K562 (cell line): ENCODE measurements at regions not wholly inside any gene's neighbourhood (a gene's known extent, or its start where the extent isn't known, plus 50 kb on each side); places are given as distances from the start of the nearest gene placed in this dataset.

Experiments
- ATAC-seq: fragments of 200-7000 bp; cut with Tn5 transposase; 3 replicates; pipeline ENCODE4 v1.9.1; 2020; ENCODE audit warnings: moderate library complexity
- BruUV-seq: library from RNA; stranded (reverse); fragments of 400-500 nt; replicated peaks from 2 replicates; lab custom pipeline; 2021; lab: Mats Ljungman, UMichigan
- CTCF ChIA-PET: fragments of 300-600 bp; formaldehyde crosslinking; extraction: SDS; loops from one replicate; lab custom pipeline; 2021; ENCODE audit warnings: low intra/inter-chr PET ratio; lab: Yijun Ruan, JAX
- POLR2A ChIA-PET: fragments of 300-600, 350-650 bp; sonication (Branson Sonifier 250); formaldehyde crosslinking; extraction: SDS; loops from one replicate; lab custom pipeline; 2021; ENCODE audit warnings: antibody characterized with exemption, inconsistent platforms; lab: Yijun Ruan, JAX
- DNase-seq, 4 experiments: peaks; one replicate each; pipeline versions ENCODE4 v3.0.0 to v3.0.0-alpha.2; 2011 to 2018; ENCODE audit warnings: low spot score in 3 of 4, mixed read lengths in 3 of 4; ENCODE audit errors: extremely low read depth in 1 of 4
- FAIRE-seq: peaks from 2 replicates; lab custom pipeline; 2011; peaks lifted over from hg19 to GRCh38; lab: Jason Lieb, UNC
- H2AFZ ChIP-seq: 2 replicates; pipeline ENCODE4 v1.6.0; 2011; ENCODE audit warnings: low read depth, low read length, control low read depth, inconsistent platforms
- H3K27ac ChIP-seq: fragments of 200-600 bp; 3 replicates; pipeline ENCODE4 v1.8.0; 2011; ENCODE audit warnings: low read depth, mild to moderate bottlenecking, control low read depth, inconsistent platforms, low read length, moderate library complexity, mixed read lengths; ENCODE audit errors: extremely low read depth
- H3K27me3 ChIP-seq, 2 experiments: fragments of 300-600 bp in 1 of 2; 2 replicates in 1 of 2; 3 replicates in 1 of 2; pipeline versions ENCODE4 v1.6.0 to v1.8.0; 2011; ENCODE audit warnings: inconsistent platforms in 2 of 2, low read length in 2 of 2, mild to moderate bottlenecking in 1 of 2, mixed read lengths in 1 of 2, moderate library complexity in 1 of 2; ENCODE audit not compliant: control insufficient read depth in 2 of 2, insufficient read depth in 2 of 2
- H3K36me3 ChIP-seq: fragments of 300-600 bp; 3 replicates; pipeline ENCODE4 v1.8.0; 2011; ENCODE audit warnings: mild to moderate bottlenecking, low read length, inconsistent platforms; ENCODE audit not compliant: control insufficient read depth, insufficient read depth
- H3K4me1 ChIP-seq, 2 experiments: fragments of 200-600 bp in 1 of 2; replicated peaks in 1 of 2; 2 replicates in 1 of 2; 3 replicates in 1 of 2; pipeline versions ENCODE4 v1.5.1 to v1.8.0; 2011; ENCODE audit warnings: inconsistent platforms in 2 of 2, low read length in 2 of 2, mild to moderate bottlenecking in 1 of 2, mixed read lengths in 1 of 2, moderate library complexity in 1 of 2; ENCODE audit not compliant: control insufficient read depth in 2 of 2, insufficient read depth in 2 of 2
- H3K4me2 ChIP-seq: 2 replicates; pipeline ENCODE4 v1.6.1; 2011; ENCODE audit warnings: low read length, control low read depth, inconsistent platforms, mixed read lengths; ENCODE audit not compliant: insufficient read depth
- H3K4me3 ChIP-seq: fragments of 200-600 bp; sonication (generic), shearing (Covaris generic); 2 replicates; pipeline ENCODE4 v1.5.1; 2016; ENCODE audit warnings: control low read depth, inconsistent platforms
- H3K79me2 ChIP-seq: fragments of 200-600 bp; 3 replicates; pipeline ENCODE4 v1.8.0; 2011; ENCODE audit warnings: low read length, inconsistent platforms; ENCODE audit not compliant: control insufficient read depth, insufficient read depth
- H3K9ac ChIP-seq, 2 experiments: 2 replicates each; pipeline versions ENCODE4 v1.6.0 to v1.6.1; 2011; ENCODE audit warnings: low read depth in 2 of 2, low read length in 2 of 2, control low read depth in 1 of 2, inconsistent platforms in 1 of 2, mild to moderate bottlenecking in 1 of 2, mixed read lengths in 1 of 2; ENCODE audit not compliant: insufficient read depth in 1 of 2
- H3K9me1 ChIP-seq: one replicate; pipeline ENCODE4 v1.6.0; 2011; ENCODE audit warnings: inconsistent platforms, mild to moderate bottlenecking, low read length, moderate library complexity; ENCODE audit not compliant: control insufficient read depth, insufficient read depth
- H3K9me3 ChIP-seq: replicated peaks from 2 replicates; pipeline ENCODE4 v1.5.1; 2011; ENCODE audit warnings: low read depth, low read length, inconsistent platforms; ENCODE audit not compliant: control insufficient read depth, insufficient read depth
- H4K20me1 ChIP-seq: replicated peaks from 2 replicates; pipeline ENCODE4 v1.6.1; 2011; ENCODE audit warnings: low read length, inconsistent platforms, mixed read lengths; ENCODE audit not compliant: control insufficient read depth, insufficient read depth
- COPS2 ChIP-seq: fragments of 450-650 bp; conservative IDR thresholded peaks from 2 replicates; pipeline ENCODE4 v1.6.1; 2016; ENCODE audit warnings: mild to moderate bottlenecking, moderate library complexity
- NFIC ChIP-seq: fragments of 450-650 bp; IDR thresholded peaks from 2 replicates; pipeline ENCODE4 v1.6.1; 2017; ENCODE audit warnings: mild to moderate bottlenecking, inconsistent platforms
- POLR2A ChIP-seq: fragments of 450-650 bp; conservative IDR thresholded peaks from 2 replicates; pipeline ENCODE4 v1.6.1; 2016
- SMARCA4 ChIP-seq: fragments of 450-650 bp; IDR thresholded peaks from 2 replicates; pipeline ENCODE4 v1.6.1; 2016
- ZNF146 ChIP-seq: IDR thresholded peaks from one replicate; pipeline ENCODE4 v1.6.1; 2018; ENCODE audit warnings: missing compliant biosample characterization; ENCODE audit not compliant: unreplicated experiment
- ZNF354B ChIP-seq: fragments of 250-450 bp; sonication (Bioruptor Pico); IDR thresholded peaks from 2 replicates; pipeline ENCODE4 v1.4.0; 2020
- WGBS: fragments of 100-300 bp; shearing (Covaris generic); methylation state at CpG from one replicate; pipeline ENCODE4 v1.1.6; 2016; ENCODE audit warnings: low coverage, mixed read lengths; ENCODE audit not compliant: insufficient coverage; ENCODE audit errors: missing lambda C conversion rate; 5-methylcytosine and 5-hydroxymethylcytosine counted together
- in situ Hi-C: fragments of 300-500 bp; cut with MboI; formaldehyde crosslinking; loops from 4 replicates; pipeline ENCODE4 v1.15.0; 2018; ENCODE audit warnings: inconsistent platforms, mixed read lengths
- intact Hi-C: fragments of 100-400 bp; cut with micrococcal nuclease; formaldehyde crosslinking; loops from 2 replicates; pipeline ENCODE4 v1.14.2; 2022

- Histone ChIP-seq H3K27me3 (peaks cover 0 to 50% of the 10 kb centered on the region in 2 experiments; a peak in 2 of 5 replicates), H3K9me3 (no peaks in the 10 kb centered on the region), H3K4me2 (no peak overlapping the region), H3K9ac (no peak overlapping the region), H4K20me1 (no peaks in the 10 kb centered on the region; the same call in 1 of the 2 replicates), H3K4me1 (no peaks in the 10 kb centered on the region), H3K4me3 (no peak overlapping the region), H2AFZ (no peak overlapping the region), H3K79me2 (no peaks in the 10 kb centered on the region), H3K9me1 (no peaks in the 10 kb centered on the region), H3K36me3 (no peaks in the 10 kb centered on the region), H3K27ac (no peak overlapping the region)
- intact Hi-C loops (no loop called here), in situ Hi-C loops (no loop called here)
- whole genome bisulfite sequencing: 0% methylated on average over 5 of the region's 5 CpGs
- CTCF ChIA-PET: no interaction called here
- no peak for ATAC-seq
- no TSS peak for BruUV-seq
- no peak for FAIRE-seq
- 0 out of 2 replicates have a peak, but pooled peaks have one; percentile 6 for TF ChIP-seq NFIC
- TF ChIP-seq ZNF354B (CRISPR knock-in tag): no peak
- no peak for TF ChIP-seq ZNF146 (CRISPR knock-in tag)
- DNase-seq: no peak
- POLR2A ChIA-PET: no interaction called here
Observed at GRCh38 chr2:19845323-19845920, 56.4 kb downstream of the TTC32 start.

GRCh38 chr2:19844750-19845149 is 57.0 kb downstream of the TTC32 start:
- WGBS: 0% methylated on average over 5 of the region's 5 CpGs
- in situ Hi-C loops: no loop called here
- H3K4me2 ChIP-seq: no peak overlapping the region
- no TSS peak for BruUV-seq
- no peak for TF ChIP-seq POLR2A
- TF ChIP-seq COPS2: no peak
- TF ChIP-seq SMARCA4: no peak
- TF ChIP-seq, all 486 proteins: peak for 0
- Histone ChIP-seq H3K27ac (no peak overlapping the region), H3K9me3 (no peaks in the 10 kb centered on the region), H3K4me1 (no peaks in the 10 kb centered on the region), H4K20me1 (no peaks in the 10 kb centered on the region; the same call in 1 of the 2 replicates), H3K36me3 (no peaks in the 10 kb centered on the region), H3K27me3 (peaks cover 0 to 44% of the 10 kb centered on the region in 2 experiments; a peak in 2 of 5 replicates), H3K4me3 (no peak overlapping the region), H3K9me1 (no peaks in the 10 kb centered on the region), H3K79me2 (no peaks in the 10 kb centered on the region), H2AFZ (no peak overlapping the region), H3K9ac (no peak overlapping the region)
- ChIA-PET CTCF (no interaction called here), POLR2A (interaction anchor here (0.6 kb wide), 1 partner anchor 59 kb away, joined by 3 read pairs; no protein-coding TSS in a partner anchor)
- FAIRE-seq (no peak), ATAC-seq (no peak), DNase-seq (no peak)
- intact Hi-C loops: no loop called here
